Sigmoid colon (tissue), 4 donors: ENCODE measurements at regions not wholly inside any gene's neighbourhood (a gene's known extent, or its start where the extent isn't known, plus 50 kb on each side); places are given as distances from the start of the nearest gene placed in this dataset.

ENCODE experiments used
- EP300 ChIP-seq, 4 donors: sonication (generic); formaldehyde crosslinking; IDR thresholded peaks; one replicate each; pipeline ENCODE4 v1.6.1; 2017; ENCODE audit warnings: antibody characterized with exemption in 4 of 4
- POLR2AphosphoS5 ChIP-seq, 4 donors: sonication (generic); formaldehyde crosslinking; IDR thresholded peaks; one replicate each; pipeline ENCODE4 v1.6.1; 2017; ENCODE audit warnings: antibody characterized with exemption in 4 of 4
- TF ChIP-seq, protein P1 (sequence below), 4 experiments: fragments of 450-650 bp in 3 of 4; fragments of 200-600 bp in 1 of 4; IDR thresholded peaks; one replicate each; pipeline ENCODE4 v1.5.1; 2016 to 2019; ENCODE audit warnings: antibody characterized with exemption in 4 of 4, mild to moderate bottlenecking in 3 of 4, moderate library complexity in 2 of 4

DNA sequence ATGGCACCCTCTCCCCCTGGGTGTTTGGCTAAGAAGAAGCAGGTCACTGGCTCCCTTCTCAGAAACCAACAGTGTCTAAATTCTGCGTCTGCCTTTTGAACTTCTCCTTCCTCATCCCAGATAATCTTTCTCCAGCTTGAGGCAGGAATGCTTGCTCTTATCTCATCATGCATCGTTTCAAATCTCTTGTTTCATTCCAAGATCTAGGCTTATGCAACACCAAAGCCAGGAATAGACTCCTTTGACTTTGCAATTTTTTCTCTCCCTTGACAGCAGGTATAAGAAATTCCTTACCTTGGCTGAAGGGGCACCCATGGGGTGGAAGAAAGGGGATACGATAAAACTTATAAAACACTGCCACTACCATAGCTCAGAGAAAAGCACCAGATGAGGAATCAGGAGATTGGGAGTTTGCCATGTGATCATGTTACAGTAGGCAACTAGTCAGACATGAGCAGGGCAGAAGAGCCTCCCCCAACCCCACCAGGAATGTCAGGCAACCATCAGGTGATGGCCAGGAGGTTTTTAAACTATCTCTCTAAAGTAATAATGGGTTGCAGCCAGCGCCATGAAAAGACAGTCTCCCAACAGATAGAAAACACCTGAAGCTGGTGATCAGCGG is 498.9 kb downstream of the KLF12 start:
- TF ChIP-seq, protein P1, sequence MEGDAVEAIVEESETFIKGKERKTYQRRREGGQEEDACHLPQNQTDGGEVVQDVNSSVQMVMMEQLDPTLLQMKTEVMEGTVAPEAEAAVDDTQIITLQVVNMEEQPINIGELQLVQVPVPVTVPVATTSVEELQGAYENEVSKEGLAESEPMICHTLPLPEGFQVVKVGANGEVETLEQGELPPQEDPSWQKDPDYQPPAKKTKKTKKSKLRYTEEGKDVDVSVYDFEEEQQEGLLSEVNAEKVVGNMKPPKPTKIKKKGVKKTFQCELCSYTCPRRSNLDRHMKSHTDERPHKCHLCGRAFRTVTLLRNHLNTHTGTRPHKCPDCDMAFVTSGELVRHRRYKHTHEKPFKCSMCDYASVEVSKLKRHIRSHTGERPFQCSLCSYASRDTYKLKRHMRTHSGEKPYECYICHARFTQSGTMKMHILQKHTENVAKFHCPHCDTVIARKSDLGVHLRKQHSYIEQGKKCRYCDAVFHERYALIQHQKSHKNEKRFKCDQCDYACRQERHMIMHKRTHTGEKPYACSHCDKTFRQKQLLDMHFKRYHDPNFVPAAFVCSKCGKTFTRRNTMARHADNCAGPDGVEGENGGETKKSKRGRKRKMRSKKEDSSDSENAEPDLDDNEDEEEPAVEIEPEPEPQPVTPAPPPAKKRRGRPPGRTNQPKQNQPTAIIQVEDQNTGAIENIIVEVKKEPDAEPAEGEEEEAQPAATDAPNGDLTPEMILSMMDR (IDR thresholded peaks at IDR 0.05) = no peak
- TF ChIP-seq POLR2AphosphoS5 (IDR thresholded peaks at IDR 0.05) (no peak), EP300 (IDR thresholded peaks at IDR 0.05) (no peak)
